H1 (cell line): ENCODE measurements at regions not wholly inside any gene's neighbourhood (a gene's known extent, or its start where the extent isn't known, plus 50 kb on each side); places are given as distances from the start of the nearest gene placed in this dataset.

Experiments used
- CTCF ChIA-PET: fragments of 300-600 bp; sonication (Branson Sonifier 250); formaldehyde crosslinking; loops from one replicate; lab custom pipeline; 2021; ENCODE audit not compliant: partially characterized antibody; lab: Charles Lee
- POLR2A ChIA-PET: fragments of 300-600 bp; sonication (Branson Sonifier 250); formaldehyde crosslinking; loops from one replicate; lab custom pipeline; 2021; ENCODE audit warnings: inconsistent platforms; ENCODE audit not compliant: partially characterized antibody; lab: Charles Lee
- DNase-seq, 2 experiments: peaks; one replicate each; pipeline versions ENCODE4 v3.0.0 to v3.0.0-alpha.2; 2010 to 2022; ENCODE audit warnings: low spot score in 2 of 2, low read depth in 1 of 2, mixed read lengths in 1 of 2
- FAIRE-seq: peaks from 2 replicates; lab custom pipeline; 2011; peaks lifted over from hg19 to GRCh38; lab: Jason Lieb, UNC
- H2AFZ ChIP-seq: 2 replicates; pipeline ENCODE4 v1.8.1; 2012; ENCODE audit warnings: low read length, inconsistent platforms
- H2AK5ac ChIP-seq: 2 replicates; pipeline ENCODE4 v1.6.1; 2013; ENCODE audit warnings: low read depth, low read length
- H2BK120ac ChIP-seq: replicated peaks from 2 replicates; pipeline ENCODE3; 2013; ENCODE audit warnings: low read depth, low read length, inconsistent platforms
- H2BK12ac ChIP-seq: 2 replicates; pipeline ENCODE4 v1.6.1; 2013; ENCODE audit warnings: low read depth, low read length
- H2BK15ac ChIP-seq: 2 replicates; pipeline ENCODE4 v1.6.1; 2013; ENCODE audit warnings: low read length
- H2BK20ac ChIP-seq: 2 replicates; pipeline ENCODE4 v1.6.1; 2013; ENCODE audit warnings: low read length
- H2BK5ac ChIP-seq: 2 replicates; pipeline ENCODE4 v1.6.1; 2013; ENCODE audit warnings: low read depth, low read length
- H3K14ac ChIP-seq: 2 replicates; pipeline ENCODE4 v1.6.1; 2013; ENCODE audit warnings: inconsistent platforms; ENCODE audit not compliant: insufficient read length
- H3K18ac ChIP-seq: 2 replicates; pipeline ENCODE4 v1.6.1; 2013; ENCODE audit warnings: low read length; ENCODE audit errors: extremely low read depth
- H3K23ac ChIP-seq: 2 replicates; pipeline ENCODE4 v1.6.1; 2013; ENCODE audit warnings: inconsistent platforms; ENCODE audit not compliant: insufficient read length
- H3K23me2 ChIP-seq: 2 replicates; pipeline ENCODE4 v1.6.1; 2013; ENCODE audit warnings: low read depth, low read length
- H3K27ac ChIP-seq: 2 replicates; pipeline ENCODE4 v1.6.1; 2011; ENCODE audit warnings: low read depth, low read length, inconsistent platforms
- H3K27me3 ChIP-seq, 4 experiments: replicated peaks in 1 of 4; 1 replicate in 1 of 4; 2 replicates in 3 of 4; pipeline versions ENCODE4 v1.6.1 to v1.8.1; 2011 to 2013; ENCODE audit warnings: low read length in 3 of 4, mild to moderate bottlenecking in 3 of 4, inconsistent platforms in 2 of 4, mixed read lengths in 2 of 4, moderate library complexity in 1 of 4; ENCODE audit not compliant: control insufficient read depth in 3 of 4, insufficient read depth in 3 of 4; ENCODE audit errors: extremely low read depth in 1 of 4
- H3K36me3 ChIP-seq, 4 experiments: 2 replicates each; pipeline versions ENCODE4 v1.6.1 to v1.8.1; 2011 to 2013; ENCODE audit warnings: mild to moderate bottlenecking in 4 of 4, low read length in 3 of 4, moderate library complexity in 2 of 4, control low read depth in 1 of 4, inconsistent platforms in 1 of 4; ENCODE audit not compliant: insufficient read depth in 4 of 4, control insufficient read depth in 2 of 4
- H3K4ac ChIP-seq: replicated peaks from 2 replicates; pipeline ENCODE3; 2013; ENCODE audit warnings: low read length, low read depth, mixed read lengths, inconsistent platforms; ENCODE audit not compliant: insufficient read length
- H3K4me1 ChIP-seq, 4 experiments: replicated peaks in 1 of 4; 1 replicate in 1 of 4; 2 replicates in 3 of 4; pipeline versions ENCODE4 v1.6.1 to v1.8.1; 2011 to 2013; ENCODE audit warnings: low read length in 3 of 4, inconsistent platforms in 2 of 4, mixed read lengths in 1 of 4; ENCODE audit not compliant: insufficient read depth in 4 of 4, control insufficient read depth in 3 of 4
- H3K4me2 ChIP-seq, 2 experiments: 2 replicates each; pipeline versions ENCODE4 v1.6.1 to v1.8.1; 2011 to 2013; ENCODE audit warnings: low read depth in 2 of 2, low read length in 2 of 2, control low read depth in 1 of 2, inconsistent platforms in 1 of 2, mild to moderate bottlenecking in 1 of 2; ENCODE audit not compliant: insufficient read depth in 1 of 2
- H3K4me3 ChIP-seq, 4 experiments: fragments of 200-600, 300-600 bp in 1 of 4; sonication (generic), shearing (Covaris generic), sonication (Bioruptor Twin) in 1 of 4; 2 replicates each; pipeline versions ENCODE4 v1.5.1 to v1.8.1; 2011 to 2016; ENCODE audit warnings: low read length in 4 of 4, low read depth in 3 of 4, control low read depth in 2 of 4, inconsistent platforms in 2 of 4, mild to moderate bottlenecking in 2 of 4, mixed read lengths in 1 of 4, moderate library complexity in 1 of 4; ENCODE audit not compliant: insufficient read depth in 2 of 4; ENCODE audit errors: extremely low read depth in 1 of 4
- H3K56ac ChIP-seq: replicated peaks from 2 replicates; pipeline ENCODE3; 2013; ENCODE audit warnings: low read depth, mild to moderate bottlenecking, mixed read lengths, low read length, inconsistent platforms; ENCODE audit not compliant: insufficient read length
- H3K79me1 ChIP-seq: 2 replicates; pipeline ENCODE4 v1.6.1; 2013; ENCODE audit warnings: low read depth, low read length, control low read depth
- H3K79me2 ChIP-seq, 2 experiments: 2 replicates each; pipeline versions ENCODE4 v1.6.1 to v1.8.1; 2012 to 2013; ENCODE audit warnings: low read length in 2 of 2, mild to moderate bottlenecking in 2 of 2, inconsistent platforms in 1 of 2; ENCODE audit not compliant: insufficient read depth in 2 of 2, control insufficient read depth in 1 of 2
- H3K9ac ChIP-seq, 4 experiments: replicated peaks in 1 of 4; 1 replicate in 1 of 4; 2 replicates in 3 of 4; pipeline versions ENCODE4 v1.6.1 to v1.8.1; 2011 to 2013; ENCODE audit warnings: low read depth in 3 of 4, low read length in 3 of 4, control low read depth in 2 of 4, mild to moderate bottlenecking in 2 of 4, moderate library complexity in 2 of 4, inconsistent platforms in 1 of 4; ENCODE audit errors: extremely low read depth in 1 of 4
- H3K9me3 ChIP-seq, 2 experiments: 2 replicates each; pipeline versions ENCODE4 v1.6.1 to v1.8.1; 2012 to 2013; ENCODE audit warnings: mild to moderate bottlenecking in 2 of 2, moderate library complexity in 2 of 2, control low read depth in 1 of 2, inconsistent platforms in 1 of 2, low read depth in 1 of 2, low read length in 1 of 2, mixed read lengths in 1 of 2; ENCODE audit not compliant: insufficient read depth in 2 of 2
- H4K20me1 ChIP-seq, 2 experiments: replicated peaks in 1 of 2; 2 replicates each; pipeline versions ENCODE3 to v1.8.1; 2011 to 2013; ENCODE audit warnings: inconsistent platforms in 2 of 2, low read length in 2 of 2, mild to moderate bottlenecking in 1 of 2; ENCODE audit not compliant: insufficient read depth in 2 of 2, control insufficient read depth in 1 of 2
- H4K5ac ChIP-seq: 2 replicates; pipeline ENCODE4 v1.6.1; 2013; ENCODE audit warnings: low read length, low read depth, mixed read lengths, inconsistent platforms; ENCODE audit not compliant: insufficient read length
- H4K8ac ChIP-seq: 2 replicates; pipeline ENCODE4 v1.8.0; 2013; ENCODE audit warnings: mild to moderate bottlenecking, moderate library complexity, low read length, inconsistent platforms; ENCODE audit not compliant: insufficient read depth; ENCODE audit errors: extremely low read depth
- H4K91ac ChIP-seq: replicated peaks from 2 replicates; pipeline ENCODE3; 2013; ENCODE audit warnings: low read length, mixed read lengths, inconsistent platforms; ENCODE audit not compliant: insufficient read length
- E2F6 ChIP-seq: IDR thresholded peaks from 2 replicates; pipeline ENCODE4 v1.6.1; 2012; ENCODE audit warnings: inconsistent platforms
- MAX ChIP-seq: IDR thresholded peaks from 2 replicates; pipeline ENCODE4 v1.6.1; 2012; ENCODE audit warnings: inconsistent platforms

- H2BK15ac ChIP-seq = no peak overlapping the region
- H4K5ac ChIP-seq = no peak overlapping the region
- H3K23me2 ChIP-seq = no peaks in the 10 kb centered on the region
- no peak overlapping the region for H3K18ac ChIP-seq
- H3K14ac ChIP-seq = no peak overlapping the region
- H3K56ac ChIP-seq = no peak overlapping the region
- H3K4me3 ChIP-seq = no peak overlapping the region
- H3K4ac ChIP-seq = no peak overlapping the region
- no peaks in the 10 kb centered on the region for H3K27me3 ChIP-seq
- H4K20me1 ChIP-seq = no peaks in the 10 kb centered on the region
- H3K79me2 ChIP-seq = no peaks in the 10 kb centered on the region
- CTCF ChIA-PET = no interaction called here
- H3K79me1 ChIP-seq = no peaks in the 10 kb centered on the region
- no peak overlapping the region for H2BK5ac ChIP-seq
- H3K4me1 ChIP-seq = no peaks in the 10 kb centered on the region
- no peaks in the 10 kb centered on the region for H3K36me3 ChIP-seq
- H2AFZ ChIP-seq = no peak overlapping the region
- no peak overlapping the region for H2BK120ac ChIP-seq
- no peak overlapping the region for H3K23ac ChIP-seq
- FAIRE-seq (no peak), DNase-seq (no peak)
- TF ChIP-seq MAX = no peak
- TF ChIP-seq E2F6 = no peak
- H3K27ac ChIP-seq = no peak overlapping the region
- no peak overlapping the region for H3K4me2 ChIP-seq
- POLR2A ChIA-PET = no interaction called here
- H3K9me3 ChIP-seq = no peaks in the 10 kb centered on the region
- H2BK20ac ChIP-seq = no peak overlapping the region
- no peak overlapping the region for H3K9ac ChIP-seq
- H4K8ac ChIP-seq = no peak overlapping the region
- H2AK5ac ChIP-seq = no peak overlapping the region
- H4K91ac ChIP-seq = no peak overlapping the region
- no peak overlapping the region for H2BK12ac ChIP-seq
These were observed 550.3 kb upstream of the NOVA1 start for GRCh38 chr14:27148143-27148542.
